ENCODE measurements at regions not wholly inside any gene's neighbourhood (a gene's known extent, or its start where the extent isn't known, plus 50 kb on each side); places are given as distances from the start of the nearest gene placed in this dataset.

- no peak for DNase-seq
Observed at GRCh38 chr10:81031774-81032173, 494.1 kb downstream of the SH2D4B start.

GRCh38 chr10:81034383-81034782 lies 496.7 kb downstream of the SH2D4B start:
- no peak for DNase-seq

GRCh38 chr10:81036257-81036656 lies 498.6 kb downstream of the SH2D4B start:
- DNase-seq = no peak

GRCh38 chr10:81040031-81040430 lies 502.3 kb downstream of the SH2D4B start:
- DNase-seq = no peak

GRCh38 chr10:81040940-81041339 lies 503.2 kb downstream of the SH2D4B start:
- no peak for DNase-seq

GRCh38 chr10:81042647-81043046 lies 504.9 kb downstream of the SH2D4B start:
- DNase-seq = no peak

GRCh38 chr10:81065474-81065873 lies 527.8 kb downstream of the SH2D4B start:
- no peak for DNase-seq

GRCh38 chr10:81068460-81068859 lies 530.8 kb downstream of the SH2D4B start:
- DNase-seq = no peak

- DNase-seq = no peak
Observed at GRCh38 chr10:81071087-81071796, 533.5 kb downstream of the SH2D4B start.

GRCh38 chr10:81073155-81073554 lies 535.5 kb downstream of the SH2D4B start:
- no peak for DNase-seq

GRCh38 chr10:81081887-81082620 lies 544.4 kb downstream of the SH2D4B start:
- no peak for DNase-seq

GRCh38 chr10:81082621-81083376 lies 545.1 kb downstream of the SH2D4B start:
- no peak for DNase-seq

GRCh38 chr10:81093056-81093455 lies 555.4 kb downstream of the SH2D4B start:
- no peak for DNase-seq

GRCh38 chr10:81095238-81095637 lies 557.5 kb downstream of the SH2D4B start:
- no peak for DNase-seq

- no peak for DNase-seq
Observed at GRCh38 chr10:81096558-81096957, 558.9 kb downstream of the SH2D4B start.

- no peak for DNase-seq
Observed at GRCh38 chr10:81101062-81101461, 563.4 kb downstream of the SH2D4B start.

- DNase-seq = no peak
Observed at GRCh38 chr10:81104494-81104893, 566.8 kb downstream of the SH2D4B start.

GRCh38 chr10:81108516-81109199 lies 571.0 kb downstream of the SH2D4B start:
- DNase-seq = no peak

- DNase-seq = no peak
Observed at GRCh38 chr10:81109200-81109752, 571.6 kb downstream of the SH2D4B start.

- no peak for DNase-seq
Observed at GRCh38 chr10:81116201-81116600, 578.5 kb downstream of the SH2D4B start.

GRCh38 chr10:81116990-81117389 lies 579.3 kb downstream of the SH2D4B start:
- DNase-seq = no peak

GRCh38 chr10:81127931-81128330 lies 590.2 kb downstream of the SH2D4B start:
- no peak for DNase-seq

GRCh38 chr10:81130014-81130413 lies 592.3 kb downstream of the SH2D4B start:
- DNase-seq = no peak

Measured in activated CD4-positive, alpha-beta T cell treated with anti-CD3 and anti-CD28 coated beads, Interleukin-2, amount 50 U/mL, for 1 hour (primary cell).